ENCODE measurements at regions not wholly inside any gene's neighbourhood (a gene's known extent, or its start where the extent isn't known, plus 50 kb on each side); places are given as distances from the start of the nearest gene placed in this dataset.

DNA sequence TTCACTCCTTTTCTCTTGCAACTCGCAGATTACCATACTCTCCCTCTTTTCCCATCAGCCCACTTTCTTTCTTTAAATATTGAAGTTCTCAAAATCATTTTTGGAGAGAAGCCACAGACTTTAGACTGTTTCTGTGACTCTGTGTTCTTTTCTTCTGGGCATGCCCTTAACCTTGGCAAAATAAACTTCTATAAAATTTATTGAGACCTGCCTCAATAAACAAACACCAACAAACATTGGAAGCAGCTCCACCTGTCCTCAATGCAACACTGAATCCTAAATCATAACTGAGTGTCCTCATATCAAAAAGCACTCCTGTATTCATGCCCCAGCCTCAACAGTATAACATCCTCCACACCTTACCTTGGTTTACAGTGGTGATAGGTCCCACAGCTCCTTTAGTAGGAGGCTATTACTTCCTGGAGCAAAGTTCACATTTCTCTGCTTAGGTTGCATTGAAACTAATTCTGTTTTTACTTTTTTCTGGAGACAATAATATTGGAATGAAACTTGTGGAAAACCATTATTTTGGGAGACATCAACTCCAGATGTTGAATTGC, 320.0 kb upstream of the LRRC4C start:
- no peaks in the 10 kb centered on the region for H3K27me3 ChIP-seq (ENCODE audit: control insufficient read depth in 2 of 2, insufficient read depth in 1 of 2, low read length in 1 of 2)
- 84% methylated on average over 1 of the region's 1 CpG for WGBS
- DNase-seq (ENCODE audit: low read depth in 6 of 9, low spot score in 9 of 9): no peak
- H3K4me1 ChIP-seq (ENCODE audit: control insufficient read depth in 2 of 2, insufficient read depth in 2 of 2, low read length in 2 of 2): no peaks in the 10 kb centered on the region
- H3K9me3 ChIP-seq (ENCODE audit: control insufficient read depth in 2 of 2, insufficient read depth in 1 of 2, low read length in 1 of 2): peaks cover 0 to 5% of the 10 kb centered on the region in 2 donors
- no peak overlapping the region for H3K27ac ChIP-seq (ENCODE audit: low read depth in 1 of 2, low read length in 1 of 2)
- no peaks in the 10 kb centered on the region for H3K36me3 ChIP-seq (ENCODE audit: control insufficient read depth in 2 of 2, insufficient read depth in 2 of 2, low read length in 1 of 2)
- H3K4me3 ChIP-seq (ENCODE audit: low read length in 2 of 2): no peak overlapping the region

GRCh38 chr11:41781441-41781840, 322.0 kb upstream of the LRRC4C start:
- H3K27ac ChIP-seq (ENCODE audit: low read depth in 1 of 2, low read length in 1 of 2): no peak overlapping the region
- no peak for DNase-seq (ENCODE audit: low read depth in 6 of 9, low spot score in 9 of 9)
- 76% methylated on average over 2 of the region's 2 CpGs for WGBS

DNA sequence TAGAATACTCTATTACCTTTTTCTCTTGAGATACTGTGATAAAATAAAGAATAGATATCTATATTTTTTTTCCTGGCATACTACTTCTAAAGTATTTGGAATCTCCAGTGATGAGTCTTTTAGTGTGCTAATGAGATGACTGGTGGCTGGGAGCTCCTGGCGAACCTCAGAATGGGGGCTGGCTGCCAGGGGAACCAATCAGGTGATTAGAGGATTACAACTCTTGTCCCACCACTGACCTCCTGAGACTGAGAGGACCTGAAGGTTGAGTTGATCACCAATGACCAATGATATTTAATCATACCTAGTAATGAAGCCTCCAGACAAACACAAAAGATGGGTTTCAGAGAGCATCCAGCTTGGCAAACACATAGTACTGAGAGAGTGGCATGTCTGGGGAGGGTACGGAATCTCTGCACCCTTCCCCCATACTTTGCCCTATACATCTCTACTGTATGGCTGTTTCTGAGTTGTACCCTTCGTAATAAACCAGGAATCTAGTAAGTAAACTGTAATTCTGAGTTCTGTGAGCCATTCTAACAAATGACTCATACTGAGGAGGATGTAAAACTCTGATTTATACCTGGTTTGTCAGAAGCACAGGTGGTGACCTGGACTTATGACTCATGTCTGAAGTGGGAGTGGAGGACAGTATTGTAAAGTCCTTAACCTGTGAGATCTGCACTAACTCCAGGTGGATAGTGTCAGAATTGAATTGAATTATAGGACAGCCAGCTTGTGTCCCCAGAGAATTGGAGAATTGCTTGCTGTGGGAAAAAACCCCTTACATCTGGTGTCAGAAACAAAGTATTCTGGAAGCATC, 325.3 kb upstream of the LRRC4C start:
- 77% methylated on average over 3 of the region's 3 CpGs for WGBS
- H3K4me3 ChIP-seq (ENCODE audit: low read length in 2 of 2): no peak overlapping the region
- no peaks in the 10 kb centered on the region for H3K4me1 ChIP-seq (ENCODE audit: control insufficient read depth in 2 of 2, insufficient read depth in 2 of 2, low read length in 2 of 2)
- no peak overlapping the region for H3K27ac ChIP-seq (ENCODE audit: low read depth in 1 of 2, low read length in 1 of 2)
- no peaks in the 10 kb centered on the region for H3K27me3 ChIP-seq (ENCODE audit: control insufficient read depth in 2 of 2, insufficient read depth in 1 of 2, low read length in 1 of 2)
- no peak for DNase-seq (ENCODE audit: low read depth in 6 of 9, low spot score in 9 of 9)
- no peaks in the 10 kb centered on the region for H3K36me3 ChIP-seq (ENCODE audit: control insufficient read depth in 2 of 2, insufficient read depth in 2 of 2, low read length in 1 of 2)
- H3K9me3 ChIP-seq (ENCODE audit: control insufficient read depth in 2 of 2, insufficient read depth in 1 of 2, low read length in 1 of 2): peaks cover 0 to 12% of the 10 kb centered on the region in 2 donors

More at GRCh38 chr11:41781441-41781840, 322.0 kb upstream of the LRRC4C start:
- no peaks in the 10 kb centered on the region for H3K4me1 ChIP-seq (ENCODE audit: control insufficient read depth in 2 of 2, insufficient read depth in 2 of 2, low read length in 2 of 2)
- H3K36me3 ChIP-seq (ENCODE audit: control insufficient read depth in 2 of 2, insufficient read depth in 2 of 2, low read length in 1 of 2): no peaks in the 10 kb centered on the region
- H3K27me3 ChIP-seq (ENCODE audit: control insufficient read depth in 2 of 2, insufficient read depth in 1 of 2, low read length in 1 of 2): no peaks in the 10 kb centered on the region
- H3K9me3 ChIP-seq (ENCODE audit: control insufficient read depth in 2 of 2, insufficient read depth in 1 of 2, low read length in 1 of 2): peaks cover 0 to 5% of the 10 kb centered on the region in 2 donors
- no peak overlapping the region for H3K4me3 ChIP-seq (ENCODE audit: low read length in 2 of 2)

- H3K36me3 ChIP-seq (ENCODE audit: control insufficient read depth in 2 of 2, insufficient read depth in 2 of 2, low read length in 1 of 2): no peaks in the 10 kb centered on the region
- H3K27me3 ChIP-seq (ENCODE audit: control insufficient read depth in 2 of 2, insufficient read depth in 1 of 2, low read length in 1 of 2): no peaks in the 10 kb centered on the region
- no peak for DNase-seq (ENCODE audit: low read depth in 6 of 9, low spot score in 9 of 9)
- H3K27ac ChIP-seq (ENCODE audit: low read depth in 1 of 2, low read length in 1 of 2): no peak overlapping the region
- no peaks in the 10 kb centered on the region for H3K4me1 ChIP-seq (ENCODE audit: control insufficient read depth in 2 of 2, insufficient read depth in 2 of 2, low read length in 2 of 2)
- H3K9me3 ChIP-seq (ENCODE audit: control insufficient read depth in 2 of 2, insufficient read depth in 1 of 2, low read length in 1 of 2): peaks cover 0 to 11% of the 10 kb centered on the region in 2 donors
- 6% methylated on average over 1 of the region's 1 CpG for WGBS
- H3K4me3 ChIP-seq (ENCODE audit: low read length in 2 of 2): no peak overlapping the region
Observed at GRCh38 chr11:41786087-41786486, 326.6 kb upstream of the LRRC4C start.

DNA sequence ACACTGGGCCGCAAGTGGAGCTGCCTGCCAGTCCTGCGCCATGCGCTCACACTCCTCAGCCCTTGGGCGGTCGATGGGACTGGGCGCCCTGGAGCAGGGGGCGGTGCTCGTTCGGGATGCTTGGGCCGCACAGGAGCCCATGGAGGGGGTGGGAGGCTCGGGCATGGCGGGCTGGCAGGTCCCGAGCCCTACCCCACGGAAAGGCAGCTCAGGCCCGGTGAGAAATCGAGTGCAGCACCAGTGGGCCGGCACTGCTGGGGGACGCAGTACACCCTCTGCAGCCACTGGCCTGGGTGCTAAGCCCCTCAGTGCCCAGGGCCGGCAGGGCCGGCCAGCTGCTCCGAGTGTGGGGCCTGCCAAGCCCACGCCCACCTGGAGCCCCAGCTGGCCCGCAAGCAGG, 328.7 kb upstream of the LRRC4C start:
- H3K36me3 ChIP-seq (ENCODE audit: control insufficient read depth in 2 of 2, insufficient read depth in 2 of 2, low read length in 1 of 2): no peaks in the 10 kb centered on the region
- peaks cover 0 to 13% of the 10 kb centered on the region in 2 donors for H3K9me3 ChIP-seq (ENCODE audit: control insufficient read depth in 2 of 2, insufficient read depth in 1 of 2, low read length in 1 of 2)
- 94% methylated on average over 23 of the region's 23 CpGs for WGBS
- H3K4me3 ChIP-seq (ENCODE audit: low read length in 2 of 2): no peak overlapping the region
- no peak for DNase-seq (ENCODE audit: low read depth in 6 of 9, low spot score in 9 of 9)
- H3K27ac ChIP-seq (ENCODE audit: low read depth in 1 of 2, low read length in 1 of 2): no peak overlapping the region
- no peaks in the 10 kb centered on the region for H3K27me3 ChIP-seq (ENCODE audit: control insufficient read depth in 2 of 2, insufficient read depth in 1 of 2, low read length in 1 of 2)
- H3K4me1 ChIP-seq (ENCODE audit: control insufficient read depth in 2 of 2, insufficient read depth in 2 of 2, low read length in 2 of 2): no peaks in the 10 kb centered on the region

DNA sequence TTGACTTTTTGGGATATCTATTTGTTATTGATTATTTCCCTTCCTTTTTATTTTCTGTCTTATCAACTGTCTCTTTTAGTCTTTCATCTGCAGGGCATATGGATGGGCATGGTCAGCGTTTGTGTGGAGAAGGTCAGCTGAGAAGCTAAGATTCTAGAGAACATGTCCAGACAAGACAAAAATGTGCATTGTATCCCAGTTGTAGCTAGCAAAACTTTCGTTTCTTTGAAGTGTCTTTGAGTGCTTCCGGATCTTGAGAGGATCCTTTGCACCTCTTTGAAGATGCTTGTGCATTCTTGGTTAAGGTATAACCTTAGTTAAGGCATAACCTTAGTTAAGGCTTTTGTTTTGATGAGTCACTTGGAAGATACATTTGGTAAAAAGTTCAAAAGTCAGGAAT, 329.9 kb upstream of the LRRC4C start:
- no peak for DNase-seq (ENCODE audit: low read depth in 6 of 9, low spot score in 9 of 9)
- Histone ChIP-seq H3K36me3 (ENCODE audit: control insufficient read depth in 2 of 2, insufficient read depth in 2 of 2, low read length in 1 of 2) (no peaks in the 10 kb centered on the region), H3K9me3 (ENCODE audit: control insufficient read depth in 2 of 2, insufficient read depth in 1 of 2, low read length in 1 of 2) (peaks cover 0 to 13% of the 10 kb centered on the region in 2 donors), H3K27ac (ENCODE audit: low read depth in 1 of 2, low read length in 1 of 2) (no peak overlapping the region), H3K4me1 (ENCODE audit: control insufficient read depth in 2 of 2, insufficient read depth in 2 of 2, low read length in 2 of 2) (no peaks in the 10 kb centered on the region), H3K27me3 (ENCODE audit: control insufficient read depth in 2 of 2, insufficient read depth in 1 of 2, low read length in 1 of 2) (no peaks in the 10 kb centered on the region), H3K4me3 (ENCODE audit: low read length in 2 of 2) (no peak overlapping the region)
- WGBS: 84% methylated on average over 3 of the region's 3 CpGs

DNA sequence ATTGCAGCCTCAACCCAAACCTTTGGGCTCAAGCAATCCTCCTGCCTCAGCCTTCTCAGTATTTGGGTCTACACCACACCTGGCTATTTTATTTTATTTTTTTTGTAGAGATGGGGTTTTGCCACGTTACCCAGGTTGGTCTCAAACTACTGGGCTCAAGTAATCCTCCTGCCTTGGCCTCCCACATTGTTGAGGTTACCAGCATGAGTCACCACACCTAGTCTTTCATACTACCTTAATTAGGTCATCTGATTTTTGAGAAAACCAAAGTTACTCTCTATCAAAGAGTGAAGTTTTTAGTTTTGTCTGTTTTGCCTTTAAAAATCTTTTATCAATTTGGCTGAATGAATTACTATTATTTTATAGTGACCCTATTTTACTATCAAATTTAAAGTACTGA, 335.6 kb upstream of the LRRC4C start:
- Histone ChIP-seq H3K27me3 (ENCODE audit: control insufficient read depth in 2 of 2, insufficient read depth in 1 of 2, low read length in 1 of 2) (no peaks in the 10 kb centered on the region), H3K27ac (ENCODE audit: low read depth in 1 of 2, low read length in 1 of 2) (no peak overlapping the region), H3K4me1 (ENCODE audit: control insufficient read depth in 2 of 2, insufficient read depth in 2 of 2, low read length in 2 of 2) (no peaks in the 10 kb centered on the region), H3K36me3 (ENCODE audit: control insufficient read depth in 2 of 2, insufficient read depth in 2 of 2, low read length in 1 of 2) (no peaks in the 10 kb centered on the region), H3K4me3 (ENCODE audit: low read length in 2 of 2) (no peak overlapping the region), H3K9me3 (ENCODE audit: control insufficient read depth in 2 of 2, insufficient read depth in 1 of 2, low read length in 1 of 2) (peaks cover 0 to 6% of the 10 kb centered on the region in 2 donors)
- WGBS: 34% methylated on average over 1 of the region's 1 CpG
- no peak for DNase-seq (ENCODE audit: low read depth in 6 of 9, low spot score in 9 of 9)

GRCh38 chr11:41799754-41800153, 340.3 kb upstream of the LRRC4C start:
- no peak for DNase-seq (ENCODE audit: low read depth in 6 of 9, low spot score in 9 of 9)
- no peaks in the 10 kb centered on the region for H3K36me3 ChIP-seq (ENCODE audit: control insufficient read depth in 2 of 2, insufficient read depth in 2 of 2, low read length in 1 of 2)
- no peak overlapping the region for H3K27ac ChIP-seq (ENCODE audit: low read depth in 1 of 2, low read length in 1 of 2)
- no peaks in the 10 kb centered on the region for H3K4me1 ChIP-seq (ENCODE audit: control insufficient read depth in 2 of 2, insufficient read depth in 2 of 2, low read length in 2 of 2)
- no peaks in the 10 kb centered on the region for H3K9me3 ChIP-seq (ENCODE audit: control insufficient read depth in 2 of 2, insufficient read depth in 1 of 2, low read length in 1 of 2)
- H3K4me3 ChIP-seq (ENCODE audit: low read length in 2 of 2): no peak overlapping the region
- H3K27me3 ChIP-seq (ENCODE audit: control insufficient read depth in 2 of 2, insufficient read depth in 1 of 2, low read length in 1 of 2): no peaks in the 10 kb centered on the region

GRCh38 chr11:41803895-41804294, 344.4 kb upstream of the LRRC4C start:
- WGBS: 63% methylated on average over 4 of the region's 4 CpGs
- Histone ChIP-seq H3K36me3 (ENCODE audit: control insufficient read depth in 2 of 2, insufficient read depth in 2 of 2, low read length in 1 of 2) (no peaks in the 10 kb centered on the region), H3K27ac (ENCODE audit: low read depth in 1 of 2, low read length in 1 of 2) (no peak overlapping the region), H3K9me3 (ENCODE audit: control insufficient read depth in 2 of 2, insufficient read depth in 1 of 2, low read length in 1 of 2) (no peaks in the 10 kb centered on the region), H3K4me1 (ENCODE audit: control insufficient read depth in 2 of 2, insufficient read depth in 2 of 2, low read length in 2 of 2) (no peaks in the 10 kb centered on the region), H3K27me3 (ENCODE audit: control insufficient read depth in 2 of 2, insufficient read depth in 1 of 2, low read length in 1 of 2) (no peaks in the 10 kb centered on the region), H3K4me3 (ENCODE audit: low read length in 2 of 2) (no peak overlapping the region)
- no peak for DNase-seq (ENCODE audit: low read depth in 6 of 9, low spot score in 9 of 9)
